Fibroblast of lung (primary cell): ENCODE measurements at regions not wholly inside any gene's neighbourhood (a gene's known extent, or its start where the extent isn't known, plus 50 kb on each side); places are given as distances from the start of the nearest gene placed in this dataset.

Experiments used
- EZH2 ChIP-seq: IDR thresholded peaks from 2 replicates; pipeline ENCODE4 v1.5.1; 2012; ENCODE audit warnings: low read length, control low read depth, mild to moderate bottlenecking; ENCODE audit errors: missing control alignments
- TF ChIP-seq, protein P1 (sequence below), 2 donors: IDR thresholded peaks in 1 of 2; conservative IDR thresholded peaks in 1 of 2; 1 replicate in 1 of 2; 2 replicates in 1 of 2; pipeline ENCODE4 v1.5.1; 2011 to 2012; ENCODE audit warnings: low read length in 2 of 2, control low read depth in 1 of 2, inconsistent platforms in 1 of 2, low read depth in 1 of 2, mild to moderate bottlenecking in 1 of 2

DNA sequence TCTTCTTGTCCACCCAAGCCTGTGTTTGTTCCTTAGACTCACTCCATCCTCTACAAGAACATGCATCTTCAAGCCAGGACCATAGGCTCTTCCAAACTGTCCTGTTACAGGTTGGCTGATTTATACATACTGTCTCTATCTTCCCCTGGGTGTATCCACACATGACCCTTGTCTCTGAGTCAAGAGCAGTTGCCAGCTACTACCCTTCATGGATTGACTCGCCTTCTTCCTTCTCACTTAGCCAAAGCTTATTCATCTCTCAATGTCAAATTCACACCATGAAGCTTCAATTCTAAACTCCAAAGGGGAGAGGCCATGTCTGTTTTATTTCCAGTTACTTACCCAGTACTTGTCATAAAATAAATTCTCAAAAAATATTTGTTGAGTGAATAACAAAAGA lies 64.1 kb upstream of the CACHD1 start:
- TF ChIP-seq, protein P1, sequence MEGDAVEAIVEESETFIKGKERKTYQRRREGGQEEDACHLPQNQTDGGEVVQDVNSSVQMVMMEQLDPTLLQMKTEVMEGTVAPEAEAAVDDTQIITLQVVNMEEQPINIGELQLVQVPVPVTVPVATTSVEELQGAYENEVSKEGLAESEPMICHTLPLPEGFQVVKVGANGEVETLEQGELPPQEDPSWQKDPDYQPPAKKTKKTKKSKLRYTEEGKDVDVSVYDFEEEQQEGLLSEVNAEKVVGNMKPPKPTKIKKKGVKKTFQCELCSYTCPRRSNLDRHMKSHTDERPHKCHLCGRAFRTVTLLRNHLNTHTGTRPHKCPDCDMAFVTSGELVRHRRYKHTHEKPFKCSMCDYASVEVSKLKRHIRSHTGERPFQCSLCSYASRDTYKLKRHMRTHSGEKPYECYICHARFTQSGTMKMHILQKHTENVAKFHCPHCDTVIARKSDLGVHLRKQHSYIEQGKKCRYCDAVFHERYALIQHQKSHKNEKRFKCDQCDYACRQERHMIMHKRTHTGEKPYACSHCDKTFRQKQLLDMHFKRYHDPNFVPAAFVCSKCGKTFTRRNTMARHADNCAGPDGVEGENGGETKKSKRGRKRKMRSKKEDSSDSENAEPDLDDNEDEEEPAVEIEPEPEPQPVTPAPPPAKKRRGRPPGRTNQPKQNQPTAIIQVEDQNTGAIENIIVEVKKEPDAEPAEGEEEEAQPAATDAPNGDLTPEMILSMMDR (conservative IDR thresholded peaks at IDR 0.05 in 1 of 2, IDR thresholded peaks at IDR 0.05 in 1 of 2; ENCODE audit: low read depth in 1 of 2, low read length in 2 of 2): no peak
- no peak for TF ChIP-seq EZH2
